ENCODE measurements at regions not wholly inside any gene's neighbourhood (a gene's known extent, or its start where the extent isn't known, plus 50 kb on each side); places are given as distances from the start of the nearest gene placed in this dataset.

DNA sequence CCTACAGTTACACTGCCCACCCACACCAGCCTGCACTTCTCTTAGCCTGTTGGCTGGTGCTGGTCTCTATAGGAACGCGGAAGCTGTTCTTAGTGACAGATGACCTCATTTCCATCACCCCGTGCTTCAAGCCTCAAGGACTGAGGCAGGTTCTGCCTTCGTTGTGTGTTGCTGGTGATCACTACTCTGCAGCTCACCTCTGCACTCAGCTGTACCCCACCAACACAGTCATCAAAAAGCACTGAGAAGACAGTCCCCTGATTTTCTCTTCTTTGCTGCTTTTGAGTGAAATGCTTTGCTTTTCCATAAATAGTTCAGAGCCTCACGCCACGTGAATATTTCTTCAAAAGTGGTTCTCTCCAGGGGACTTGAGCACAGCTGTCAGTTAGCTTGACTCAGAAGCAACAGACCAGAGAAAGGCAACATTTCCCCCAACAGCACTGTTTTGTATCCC lies 225.7 kb upstream of the CCDC150 start:
- TF ChIP-seq GATA2 (IDR thresholded peaks at IDR 0.05; ENCODE audit: low read depth, low read length) (no peak), GATA3 (IDR thresholded peaks at IDR 0.05; ENCODE audit: low read depth, low read length) (no peak)

Data from SH-SY5Y (cell line).